ENCODE measurements at regions not wholly inside any gene's neighbourhood (a gene's known extent, or its start where the extent isn't known, plus 50 kb on each side); places are given as distances from the start of the nearest gene placed in this dataset.

- Histone ChIP-seq H3K4me3 (ENCODE audit: insufficient read depth, low read depth, low read length) (no peak overlapping the region), H3K9me3 (ENCODE audit: control insufficient read depth, insufficient read depth, low read length) (peaks cover 8% of the 10 kb centered on the region), H2BK20ac (ENCODE audit: low read depth, low read length) (no peak overlapping the region), H3K18ac (ENCODE audit: low read depth, low read length) (no peak overlapping the region), H2BK120ac (ENCODE audit: low read depth, low read length) (no peak overlapping the region), H3K4me1 (ENCODE audit: control insufficient read depth, insufficient read depth, low read length) (peaks cover 2% of the 10 kb centered on the region), H3K9me1 (ENCODE audit: insufficient read depth, low read length) (no peaks in the 10 kb centered on the region), H3K56ac (ENCODE audit: extremely low read depth, insufficient read depth, low read length) (no peak overlapping the region), H3K27me3 (ENCODE audit: control insufficient read depth, insufficient read depth, low read length) (peaks cover 5% of the 10 kb centered on the region), H3K27ac (ENCODE audit: insufficient read depth, low read length) (no peak overlapping the region), H3K23ac (ENCODE audit: low read depth, low read length) (no peak overlapping the region), H2AK9ac (replicated peaks; ENCODE audit: low read depth, low read length, poor library complexity) (peak overlapping the region; percentile 10), H2BK15ac (ENCODE audit: low read depth, low read length) (no peak overlapping the region), H3K36me3 (ENCODE audit: control insufficient read depth, insufficient read depth, low read length) (no peaks in the 10 kb centered on the region), H3K4ac (ENCODE audit: low read depth, low read length) (no peak overlapping the region), H3K79me1 (ENCODE audit: low read depth in 1 of 2, low read length in 2 of 2) (no peaks in the 10 kb centered on the region), H4K5ac (ENCODE audit: low read depth, low read length) (no peak overlapping the region), H3K14ac (replicated peaks; ENCODE audit: low read depth, low read length) (no peak overlapping the region), H4K20me1 (ENCODE audit: insufficient read depth, low read length) (no peaks in the 10 kb centered on the region), H2AK5ac (ENCODE audit: low read depth, low read length) (peak overlapping the region; percentile 27; the same call in 1 of the 2 replicates), H4K8ac (ENCODE audit: low read depth in 2 of 2, low read length in 2 of 2) (no peak overlapping the region), H2AFZ (replicated peaks; ENCODE audit: low read length, poor library complexity) (no peak overlapping the region), H4K91ac (ENCODE audit: insufficient read depth, low read depth, low read length) (no peak overlapping the region), H3K4me2 (ENCODE audit: low read depth, low read length) (no peak overlapping the region), H3K9ac (ENCODE audit: low read depth, low read length) (no peak overlapping the region), H2BK5ac (ENCODE audit: low read depth, low read length, poor library complexity, severe bottlenecking) (no peak overlapping the region)
- DNase-seq (no peak), ATAC-seq (ENCODE audit: low read depth) (no peak)
- WGBS, 2 experiments (ENCODE audit: extremely low coverage in 2 of 2, insufficient read length in 1 of 2), result 92% methylated on average over 4 of the region's 10 CpGs; no CpG with 5 or more reads in 1 of the 2 experiments
- POLR2A ChIA-PET (ENCODE audit: unreplicated experiment), result no interaction called here
- no peak for TF ChIP-seq RCOR1 (IDR thresholded peaks at IDR 0.05; ENCODE audit: insufficient replicate concordance, low read length)
- no peak for TF ChIP-seq CHD1 (IDR thresholded peaks at IDR 0.05; ENCODE audit: low read depth, low read length)
- TF ChIP-seq NFE2L2 (IDR thresholded peaks at IDR 0.05; ENCODE audit: low read depth, low read length), result no peak
- TF ChIP-seq MXI1 (IDR thresholded peaks at IDR 0.05; ENCODE audit: borderline replicate concordance, low read depth, low read length), result no peak
- no peak for TF ChIP-seq FOS (IDR thresholded peaks at IDR 0.05; ENCODE audit: low read depth, low read length)
- no peak for TF ChIP-seq POLR2A (IDR thresholded peaks at IDR 0.05; ENCODE audit: low read depth, low read length)
- TF ChIP-seq RFX5 (IDR thresholded peaks at IDR 0.05; ENCODE audit: low read depth, low read length), result no peak
- TF ChIP-seq MAFK (IDR thresholded peaks at IDR 0.05; ENCODE audit: low read depth, low read length), result no peak
- no peak for TF ChIP-seq RAD21 (IDR thresholded peaks at IDR 0.05; ENCODE audit: low read length)
- no peak for TF ChIP-seq CTCF (conservative IDR thresholded peaks at IDR 0.05; ENCODE audit: low read depth, low read length)
- no peak for TF ChIP-seq CEBPB (IDR thresholded peaks at IDR 0.05; ENCODE audit: low read depth, low read length)
- no peak for TF ChIP-seq BHLHE40 (IDR thresholded peaks at IDR 0.05; ENCODE audit: low read depth, low read length)
- no peak for TF ChIP-seq ELK1 (IDR thresholded peaks at IDR 0.05; ENCODE audit: borderline replicate concordance, low read depth, low read length)
- no peak for TF ChIP-seq USF2 (IDR thresholded peaks at IDR 0.05; ENCODE audit: low read depth, low read length)
- TF ChIP-seq MAZ (IDR thresholded peaks at IDR 0.05; ENCODE audit: borderline replicate concordance, low read depth, low read length), result no peak
- no peak for TF ChIP-seq SMC3 (IDR thresholded peaks at IDR 0.05; ENCODE audit: low read depth, low read length)
- CTCF ChIA-PET, result no interaction called here
- in situ Hi-C loops (cut with MboI; ENCODE audit: low sequenced_read_pairs) (no loop called here), dilution Hi-C loops (cut with HindIII; ENCODE audit: low sequenced_read_pairs, unreplicated experiment) (no loop called here), intact Hi-C loops (cut with micrococcal nuclease) (loop anchor here (10.0 kb wide), 1 partner anchor 553 kb away; the partner anchor contains the start of gene B3GALT5)
- no TSS peak for BruUV-seq (replicated peaks)
Observed at GRCh38 chr21:39061766-39062165, 121.5 kb downstream of the PSMG1 start.
